Kidney (tissue), 13 donors: ENCODE measurements at regions not wholly inside any gene's neighbourhood (a gene's known extent, or its start where the extent isn't known, plus 50 kb on each side); places are given as distances from the start of the nearest gene placed in this dataset.
A peak's percentile ranks its signal among the peaks of the same experiment; 100 is the strongest.

ENCODE experiments used
- DNase-seq, 5 donors: peaks; one replicate each; pipeline ENCODE4 v3.0.0-alpha.2; 2013 to 2020
- FAIRE-seq: peaks from 2 replicates; lab custom pipeline; 2012; peaks lifted over from hg19 to GRCh38; lab: Jason Lieb, UNC
- H3K27ac ChIP-seq, 2 donors: one replicate each; pipeline ENCODE4 v1.7.0; 2013; ENCODE audit warnings: low read depth in 2 of 2, low read length in 2 of 2, inconsistent platforms in 1 of 2
- H3K27me3 ChIP-seq: one replicate; pipeline ENCODE4 v1.7.1; 2013; ENCODE audit warnings: low read length, inconsistent platforms; ENCODE audit not compliant: control insufficient read depth, insufficient read depth
- H3K36me3 ChIP-seq, 3 donors: one replicate each; pipeline versions ENCODE4 v1.7.0 to v1.7.1; 2013; ENCODE audit warnings: low read length in 3 of 3, control low read depth in 1 of 3, inconsistent platforms in 1 of 3; ENCODE audit not compliant: insufficient read depth in 3 of 3, control insufficient read depth in 2 of 3
- H3K4me1 ChIP-seq, 3 donors: one replicate each; pipeline versions ENCODE4 v1.7.0 to v1.7.1; 2013; ENCODE audit warnings: low read length in 3 of 3, inconsistent platforms in 1 of 3, low read depth in 1 of 3; ENCODE audit not compliant: control insufficient read depth in 2 of 3, insufficient read depth in 2 of 3
- H3K4me3 ChIP-seq, 3 donors: one replicate each; pipeline versions ENCODE4 v1.7.0 to v1.8.1; 2013; ENCODE audit warnings: low read length in 3 of 3, control low read depth in 1 of 3, inconsistent platforms in 1 of 3
- H3K9ac ChIP-seq, 3 donors: one replicate each; pipeline versions ENCODE4 v1.7.0 to v1.7.1; 2013; ENCODE audit warnings: low read length in 3 of 3, control low read depth in 1 of 3, inconsistent platforms in 1 of 3
- H3K9me3 ChIP-seq, 3 donors: one replicate each; pipeline versions ENCODE4 v1.7.0 to v1.7.1; 2013; ENCODE audit warnings: low read length in 3 of 3, control low read depth in 1 of 3, inconsistent platforms in 1 of 3; ENCODE audit not compliant: control insufficient read depth in 2 of 3, insufficient read depth in 1 of 3
- CTCF ChIP-seq: IDR thresholded peaks from 3 replicates; pipeline ENCODE4 v1.5.1; 2012; ENCODE audit warnings: mild to moderate bottlenecking, moderate library complexity, borderline replicate concordance; ENCODE audit not compliant: insufficient read depth; ENCODE audit errors: extremely low read depth
- intact Hi-C: fragments of 100-400 bp; cut with DNase I; formaldehyde crosslinking; loops from one replicate; pipeline ENCODE4 v1.11.1; 2022
- donor health status: control.
- donor health status: control.
- donor health status: control.
- donor health status: control.
- donor health status: control.
- donor health status: DM: yes; HTN: yes; CAD: no.
- donor health status: Normal renal cell carcinoma (clear cell type).

- no peak for DNase-seq
- no peak overlapping the region for H3K27ac ChIP-seq
- H3K36me3 ChIP-seq, result no peaks in the 10 kb centered on the region
- H3K9ac ChIP-seq, result no peak overlapping the region
- no peak overlapping the region for H3K4me3 ChIP-seq
- FAIRE-seq, result no peak
- no peaks in the 10 kb centered on the region for H3K9me3 ChIP-seq
- no peaks in the 10 kb centered on the region for H3K4me1 ChIP-seq
- H3K27me3 ChIP-seq, result no peaks in the 10 kb centered on the region
- intact Hi-C loops, result no loop called here
- no peak for TF ChIP-seq CTCF
Observed at GRCh38 chr13:109357751-109358471, 428.5 kb downstream of the IRS2 start.

GRCh38 chr13:109355875-109356434, 430.4 kb downstream of the IRS2 start:
- intact Hi-C loops, result no loop called here
- Histone ChIP-seq H3K4me3 (peak overlapping the region in 1 of 3 donors; percentile 9), H3K9me3 (no peaks in the 10 kb centered on the region), H3K27me3 (no peaks in the 10 kb centered on the region), H3K9ac (no peak overlapping the region), H3K36me3 (no peaks in the 10 kb centered on the region), H3K4me1 (no peaks in the 10 kb centered on the region), H3K27ac (no peak overlapping the region)
- peak in 2 of 5 donors; percentile 9 to 22 for DNase-seq
- FAIRE-seq, result no peak
- TF ChIP-seq CTCF, result no peak

GRCh38 chr13:109355166-109355565, 431.2 kb downstream of the IRS2 start:
- intact Hi-C loops, result no loop called here
- H3K36me3 ChIP-seq, result no peaks in the 10 kb centered on the region
- no peak overlapping the region for H3K9ac ChIP-seq
- TF ChIP-seq CTCF, result no peak
- H3K4me1 ChIP-seq, result no peaks in the 10 kb centered on the region
- H3K27me3 ChIP-seq, result no peaks in the 10 kb centered on the region
- DNase-seq, result no peak
- no peak for FAIRE-seq
- H3K4me3 ChIP-seq, result no peak overlapping the region
- no peak overlapping the region for H3K27ac ChIP-seq
- no peaks in the 10 kb centered on the region for H3K9me3 ChIP-seq
